K562 (cell line): ENCODE measurements at regions not wholly inside any gene's neighbourhood (a gene's known extent, or its start where the extent isn't known, plus 50 kb on each side); places are given as distances from the start of the nearest gene placed in this dataset.

Experiments used
- ATF1 ChIP-seq, 2 experiments: fragments of 450-650 bp in 1 of 2; IDR thresholded peaks; 2 replicates each; pipeline ENCODE4 v1.6.1; 2016; ENCODE audit warnings: missing compliant biosample characterization in 1 of 2, missing genetic modification characterization in 1 of 2
- ATF4 ChIP-seq: fragments of 450-650 bp; formaldehyde crosslinking; IDR thresholded peaks from 2 replicates; pipeline ENCODE4 v1.4.0; 2022; ENCODE audit warnings: mild to moderate bottlenecking, moderate library complexity
- FOXA3 ChIP-seq, 2 experiments: fragments of 450-650 bp in 1 of 2; sonication (generic) in 1 of 2; formaldehyde crosslinking; IDR thresholded peaks in 1 of 2; conservative IDR thresholded peaks in 1 of 2; 2 replicates each; pipeline versions ENCODE4 v1.4.0 to v1.8.0; 2020 to 2022; ENCODE audit warnings: mild to moderate bottlenecking in 2 of 2, missing genetic modification reagents in 1 of 2
- HDAC1 ChIP-seq, 2 experiments: fragments of 450-650 bp; IDR thresholded peaks; 2 replicates each; pipeline ENCODE4 v1.6.1; 2016 to 2017; ENCODE audit warnings: inconsistent platforms in 1 of 2, mild to moderate bottlenecking in 1 of 2, moderate library complexity in 1 of 2
- PBX2 ChIP-seq, 2 experiments: IDR thresholded peaks in 1 of 2; conservative IDR thresholded peaks in 1 of 2; 2 replicates each; pipeline ENCODE4 v1.6.1; 2016; ENCODE audit warnings: low read depth in 2 of 2, mild to moderate bottlenecking in 1 of 2, missing compliant biosample characterization in 1 of 2, missing genetic modification characterization in 1 of 2, moderate library complexity in 1 of 2
- TEAD4 ChIP-seq, 2 experiments: sonication (generic) in 1 of 2; formaldehyde crosslinking in 1 of 2; IDR thresholded peaks; 2 replicates each; pipeline versions ENCODE4 v1.6.1 to v1.8.0; 2012 to 2022; ENCODE audit warnings: borderline replicate concordance in 1 of 2, inconsistent platforms in 1 of 2, low read length in 1 of 2, mild to moderate bottlenecking in 1 of 2, missing genetic modification reagents in 1 of 2
- ZBTB40 ChIP-seq, 2 experiments: fragments of 450-650 bp in 1 of 2; sonication (generic) in 1 of 2; formaldehyde crosslinking in 1 of 2; IDR thresholded peaks; 2 replicates each; pipeline versions ENCODE4 v1.7.1 to v1.9.0; 2016 to 2022; ENCODE audit warnings: inconsistent platforms in 1 of 2, mild to moderate bottlenecking in 1 of 2, missing genetic modification reagents in 1 of 2
- TF ChIP-seq, protein P1 (sequence below): fragments of 150-350 bp; conservative IDR thresholded peaks from 2 replicates; pipeline ENCODE4 v1.6.1; 2014; ENCODE audit warnings: low read length

GRCh38 chr7:106584914-106585759, 75.8 kb downstream of the CCDC71L start (continued):
- no peak for TF ChIP-seq FOXA3 (CRISPR knock-in tag; conservative IDR thresholded peaks at IDR 0.05 in 1 of 2, IDR thresholded peaks at IDR 0.05 in 1 of 2)
- TF ChIP-seq HDAC1 (IDR thresholded peaks at IDR 0.05): peak in 1 of 2 experiments; percentile 43; a peak in 1 of 4 replicates
- TF ChIP-seq TEAD4 (IDR thresholded peaks at IDR 0.05; ENCODE audit: low read length): peak; percentile 89
- no peak for TF ChIP-seq TEAD4 (CRISPR knock-in tag; IDR thresholded peaks at IDR 0.05; ENCODE audit: borderline replicate concordance)
- TF ChIP-seq PBX2 (CRISPR knock-in tag; IDR thresholded peaks at IDR 0.05; ENCODE audit: low read depth): no peak
- peak; percentile 92 for TF ChIP-seq PBX2 (tag; conservative IDR thresholded peaks at IDR 0.05; ENCODE audit: low read depth)
- TF ChIP-seq, protein P1, sequence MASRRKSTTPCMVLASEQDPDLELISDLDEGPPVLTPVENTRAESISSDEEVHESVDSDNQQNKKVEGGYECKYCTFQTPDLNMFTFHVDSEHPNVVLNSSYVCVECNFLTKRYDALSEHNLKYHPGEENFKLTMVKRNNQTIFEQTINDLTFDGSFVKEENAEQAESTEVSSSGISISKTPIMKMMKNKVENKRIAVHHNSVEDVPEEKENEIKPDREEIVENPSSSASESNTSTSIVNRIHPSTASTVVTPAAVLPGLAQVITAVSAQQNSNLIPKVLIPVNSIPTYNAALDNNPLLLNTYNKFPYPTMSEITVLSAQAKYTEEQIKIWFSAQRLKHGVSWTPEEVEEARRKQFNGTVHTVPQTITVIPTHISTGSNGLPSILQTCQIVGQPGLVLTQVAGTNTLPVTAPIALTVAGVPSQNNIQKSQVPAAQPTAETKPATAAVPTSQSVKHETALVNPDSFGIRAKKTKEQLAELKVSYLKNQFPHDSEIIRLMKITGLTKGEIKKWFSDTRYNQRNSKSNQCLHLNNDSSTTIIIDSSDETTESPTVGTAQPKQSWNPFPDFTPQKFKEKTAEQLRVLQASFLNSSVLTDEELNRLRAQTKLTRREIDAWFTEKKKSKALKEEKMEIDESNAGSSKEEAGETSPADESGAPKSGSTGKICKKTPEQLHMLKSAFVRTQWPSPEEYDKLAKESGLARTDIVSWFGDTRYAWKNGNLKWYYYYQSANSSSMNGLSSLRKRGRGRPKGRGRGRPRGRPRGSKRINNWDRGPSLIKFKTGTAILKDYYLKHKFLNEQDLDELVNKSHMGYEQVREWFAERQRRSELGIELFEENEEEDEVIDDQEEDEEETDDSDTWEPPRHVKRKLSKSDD: no peak
- no peak for TF ChIP-seq ZBTB40 (IDR thresholded peaks at IDR 0.05)
- TF ChIP-seq ZBTB40 (CRISPR knock-in tag; IDR thresholded peaks at IDR 0.05): no peak
- no peak for TF ChIP-seq ATF4 (CRISPR knock-in tag)
- TF ChIP-seq ATF1 (CRISPR knock-in tag; IDR thresholded peaks at IDR 0.05): no peak
- TF ChIP-seq ATF1 (tag; IDR thresholded peaks at IDR 0.05): peak; percentile 28
